PC-9 (cell line): ENCODE measurements at regions not wholly inside any gene's neighbourhood (a gene's known extent, or its start where the extent isn't known, plus 50 kb on each side); places are given as distances from the start of the nearest gene placed in this dataset.

Experiments used
- BruUV-seq: library from RNA; stranded (reverse); fragments of 400-500 nt; replicated peaks from 2 replicates; lab custom pipeline; 2021; lab: Mats Ljungman, UMichigan
- CTCF ChIA-PET: fragments of 300-600 bp; sonication (Branson Sonifier 250); formaldehyde crosslinking; loops from one replicate; lab custom pipeline; 2022; ENCODE audit warnings: antibody characterized with exemption; lab: Charles Lee
- POLR2A ChIA-PET: fragments of 300-600 bp; sonication (Branson Sonifier 250); formaldehyde crosslinking; loops from one replicate; lab custom pipeline; 2022; ENCODE audit warnings: antibody characterized with exemption; ENCODE audit not compliant: unreplicated experiment; lab: Charles Lee
- DNase-seq, 2 experiments: peaks; one replicate each; pipeline versions ENCODE4 v3.0.0 to v3.0.0-alpha.2; 2015 to 2022; ENCODE audit warnings: mixed read lengths in 1 of 2
- H2AFZ ChIP-seq: fragments of 200-600 bp; sonication (generic); 2 replicates; pipeline ENCODE4 v1.8.1; 2017; ENCODE audit warnings: antibody characterized with exemption
- H3F3A ChIP-seq: fragments of 200-600 bp; sonication (generic); 2 replicates; pipeline ENCODE4 v1.8.1; 2017; ENCODE audit warnings: antibody characterized with exemption, mild to moderate bottlenecking, low read depth; ENCODE audit not compliant: insufficient read depth
- H3K27ac ChIP-seq: fragments of 200-600 bp; sonication (generic); 2 replicates; pipeline ENCODE4 v1.6.1; 2016; ENCODE audit warnings: mixed run types
- H3K27me3 ChIP-seq: fragments of 200-600 bp; sonication (generic); 2 replicates; pipeline ENCODE4 v1.6.1; 2016; ENCODE audit warnings: low read depth, mixed run types; ENCODE audit not compliant: insufficient read depth
- H3K36me3 ChIP-seq: fragments of 200-600 bp; sonication (generic); 2 replicates; pipeline ENCODE4 v1.6.1; 2016; ENCODE audit warnings: low read depth, mixed run types
- H3K4me1 ChIP-seq: fragments of 200-600 bp; sonication (generic); replicated peaks from 2 replicates; pipeline ENCODE4 v1.6.1; 2016; ENCODE audit warnings: mixed run types; ENCODE audit not compliant: insufficient read depth
- H3K4me2 ChIP-seq: fragments of 200-600 bp; sonication (generic); 2 replicates; pipeline ENCODE4 v1.6.1; 2017; ENCODE audit warnings: mixed run types
- H3K4me3 ChIP-seq: fragments of 200-600 bp; sonication (generic); 2 replicates; pipeline ENCODE4 v1.6.1; 2016; ENCODE audit warnings: mixed run types
- H3K79me2 ChIP-seq: fragments of 200-600 bp; sonication (generic); 2 replicates; pipeline ENCODE4 v1.6.1; 2017; ENCODE audit warnings: low read depth, mixed run types
- H3K9me2 ChIP-seq: fragments of 200-600 bp; sonication (generic); 2 replicates; pipeline ENCODE4 v1.8.1; 2017; ENCODE audit warnings: mild to moderate bottlenecking; ENCODE audit not compliant: insufficient read depth
- H3K9me3 ChIP-seq: fragments of 200-600 bp; sonication (generic); 2 replicates; pipeline ENCODE4 v1.8.1; 2016; ENCODE audit warnings: low read depth; ENCODE audit not compliant: insufficient read depth
- H4K20me1 ChIP-seq: fragments of 200-600 bp; sonication (generic); 2 replicates; pipeline ENCODE4 v1.8.1; 2017; ENCODE audit not compliant: insufficient read depth
- EZH2 ChIP-seq: fragments of 200-600 bp; sonication (generic); IDR thresholded peaks from 2 replicates; pipeline ENCODE4 v1.8.0; 2017; ENCODE audit warnings: antibody characterized with exemption, low read depth
- intact Hi-C: fragments of 100-400 bp; cut with micrococcal nuclease; formaldehyde crosslinking; loops from one replicate; pipeline ENCODE4 v1.10.0; 2022; ENCODE audit not compliant: unreplicated experiment
- TF ChIP-seq, protein P1 (sequence below): fragments of 200-600 bp; sonication (generic); conservative IDR thresholded peaks from 2 replicates; pipeline ENCODE4 v1.6.1; 2017; ENCODE audit warnings: mixed run types, antibody characterized with exemption, mild to moderate bottlenecking, moderate library complexity

DNA sequence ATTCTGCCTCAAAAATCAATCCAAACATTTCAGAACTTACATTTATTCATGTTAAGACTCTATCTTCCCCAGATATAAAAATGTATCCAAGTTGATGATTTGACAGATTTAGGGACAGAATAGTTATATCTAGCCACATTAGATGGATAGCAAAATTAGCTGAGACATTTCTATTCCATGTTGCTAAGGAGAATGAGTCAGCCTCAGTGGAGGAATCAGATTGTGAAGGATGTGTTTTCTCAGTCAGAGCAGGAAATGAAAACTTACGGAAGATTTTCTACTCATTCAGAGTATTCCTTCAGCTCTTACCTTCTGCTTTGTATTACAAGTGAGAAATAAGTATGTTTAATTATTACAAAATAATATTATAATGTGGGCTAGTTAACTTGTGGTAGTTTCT lies 556.3 kb upstream of the ANO3 start:
- Histone ChIP-seq H3K27me3 (no peaks in the 10 kb centered on the region), H3K4me3 (no peak overlapping the region), H3K36me3 (no peaks in the 10 kb centered on the region), H3K4me2 (no peak overlapping the region), H3K4me1 (no peaks in the 10 kb centered on the region), H3K79me2 (no peaks in the 10 kb centered on the region), H3K9me2 (no peaks in the 10 kb centered on the region), H3F3A (no peaks in the 10 kb centered on the region), H2AFZ (no peak overlapping the region), H3K9me3 (no peaks in the 10 kb centered on the region), H4K20me1 (no peaks in the 10 kb centered on the region), H3K27ac (no peak overlapping the region)
- CTCF ChIA-PET: no interaction called here
- TF ChIP-seq EZH2: no peak
- TF ChIP-seq, protein P1, sequence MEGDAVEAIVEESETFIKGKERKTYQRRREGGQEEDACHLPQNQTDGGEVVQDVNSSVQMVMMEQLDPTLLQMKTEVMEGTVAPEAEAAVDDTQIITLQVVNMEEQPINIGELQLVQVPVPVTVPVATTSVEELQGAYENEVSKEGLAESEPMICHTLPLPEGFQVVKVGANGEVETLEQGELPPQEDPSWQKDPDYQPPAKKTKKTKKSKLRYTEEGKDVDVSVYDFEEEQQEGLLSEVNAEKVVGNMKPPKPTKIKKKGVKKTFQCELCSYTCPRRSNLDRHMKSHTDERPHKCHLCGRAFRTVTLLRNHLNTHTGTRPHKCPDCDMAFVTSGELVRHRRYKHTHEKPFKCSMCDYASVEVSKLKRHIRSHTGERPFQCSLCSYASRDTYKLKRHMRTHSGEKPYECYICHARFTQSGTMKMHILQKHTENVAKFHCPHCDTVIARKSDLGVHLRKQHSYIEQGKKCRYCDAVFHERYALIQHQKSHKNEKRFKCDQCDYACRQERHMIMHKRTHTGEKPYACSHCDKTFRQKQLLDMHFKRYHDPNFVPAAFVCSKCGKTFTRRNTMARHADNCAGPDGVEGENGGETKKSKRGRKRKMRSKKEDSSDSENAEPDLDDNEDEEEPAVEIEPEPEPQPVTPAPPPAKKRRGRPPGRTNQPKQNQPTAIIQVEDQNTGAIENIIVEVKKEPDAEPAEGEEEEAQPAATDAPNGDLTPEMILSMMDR: no peak
- POLR2A ChIA-PET: no interaction called here
- no peak for DNase-seq
- no TSS peak for BruUV-seq
- intact Hi-C loops: no loop called here

DNA sequence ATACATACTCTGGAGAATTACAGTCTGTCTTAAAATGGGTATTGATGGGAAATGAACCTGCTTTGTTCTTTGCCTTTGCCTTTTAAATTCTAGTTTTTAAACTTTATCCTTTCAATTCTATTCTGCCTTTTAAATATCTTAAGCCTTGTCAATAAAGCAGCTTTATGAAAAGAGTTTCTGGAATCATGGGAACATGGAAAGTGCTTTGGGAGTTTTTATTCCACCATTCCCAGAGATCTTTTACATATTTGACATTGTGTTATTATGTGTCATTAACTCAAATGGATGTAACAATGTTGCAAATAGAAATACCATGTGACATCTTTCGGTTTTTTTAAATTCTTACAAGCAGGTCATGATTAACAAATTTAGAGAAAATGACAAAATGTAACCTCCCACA lies 555.7 kb upstream of the ANO3 start:
- no peak overlapping the region for H2AFZ ChIP-seq
- CTCF ChIA-PET: no interaction called here
- TF ChIP-seq EZH2: no peak
- TF ChIP-seq, protein P1: no peak

DNA sequence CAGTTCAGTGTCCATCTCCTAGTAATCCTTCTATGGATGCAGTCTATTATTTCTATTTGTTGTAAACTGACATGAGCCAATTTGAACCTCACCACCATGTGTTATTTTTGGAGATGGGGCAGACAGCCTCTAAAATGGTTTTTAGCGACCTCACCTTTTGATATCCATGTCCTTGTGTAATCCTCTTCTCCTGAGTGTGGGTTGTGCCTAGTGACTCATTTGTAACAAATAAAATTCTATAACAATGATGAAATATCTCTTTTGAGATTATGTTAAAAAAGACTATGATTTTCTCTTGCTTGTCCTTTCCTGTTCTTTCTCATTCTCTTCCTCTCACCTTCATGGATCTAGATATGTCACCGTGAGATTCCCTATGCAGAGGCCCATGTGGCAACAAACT lies 554.6 kb upstream of the ANO3 start:
- H3K4me1 ChIP-seq: no peaks in the 10 kb centered on the region
- no peak overlapping the region for H3K27ac ChIP-seq
- no peak for DNase-seq
- no peak overlapping the region for H2AFZ ChIP-seq
- H3K27me3 ChIP-seq: no peaks in the 10 kb centered on the region
- H3K9me2 ChIP-seq: no peaks in the 10 kb centered on the region
- H3K4me3 ChIP-seq: no peak overlapping the region
- POLR2A ChIA-PET: no interaction called here
- H3K9me3 ChIP-seq: no peaks in the 10 kb centered on the region
- intact Hi-C loops: no loop called here
- CTCF ChIA-PET: no interaction called here
- no peaks in the 10 kb centered on the region for H3F3A ChIP-seq
- H3K4me2 ChIP-seq: no peak overlapping the region
- no TSS peak for BruUV-seq
- no peaks in the 10 kb centered on the region for H3K79me2 ChIP-seq
- no peak for TF ChIP-seq EZH2
- TF ChIP-seq, protein P1: no peak
- H3K36me3 ChIP-seq: no peaks in the 10 kb centered on the region
- H4K20me1 ChIP-seq: no peaks in the 10 kb centered on the region

More for the DNA sequence above, 555.7 kb upstream of the ANO3 start:
- H3K4me3 ChIP-seq: no peak overlapping the region
- no peak for DNase-seq
- no peaks in the 10 kb centered on the region for H4K20me1 ChIP-seq
- H3K9me2 ChIP-seq: no peaks in the 10 kb centered on the region
- BruUV-seq: no TSS peak
- POLR2A ChIA-PET: no interaction called here
- H3K79me2 ChIP-seq: no peaks in the 10 kb centered on the region
- H3K36me3 ChIP-seq: no peaks in the 10 kb centered on the region
- no peaks in the 10 kb centered on the region for H3F3A ChIP-seq
- no peak overlapping the region for H3K4me2 ChIP-seq
- no peak overlapping the region for H3K27ac ChIP-seq
- H3K27me3 ChIP-seq: no peaks in the 10 kb centered on the region
- H3K9me3 ChIP-seq: no peaks in the 10 kb centered on the region
- intact Hi-C loops: no loop called here
- no peaks in the 10 kb centered on the region for H3K4me1 ChIP-seq
